C4-2B (cell line): ENCODE measurements at regions not wholly inside any gene's neighbourhood (a gene's known extent, or its start where the extent isn't known, plus 50 kb on each side); places are given as distances from the start of the nearest gene placed in this dataset.

Experiments
- CTCF ChIP-seq: fragments of 450-650 bp; conservative IDR thresholded peaks from 2 replicates; pipeline ENCODE4 v1.5.1; 2017; ENCODE audit warnings: mild to moderate bottlenecking
- ZFX ChIP-seq: fragments of 450-650 bp; IDR thresholded peaks from 2 replicates; pipeline ENCODE4 v1.6.1; 2017

- TF ChIP-seq ZFX (no peak), CTCF (no peak)
Observed at GRCh38 chr4:52250154-52250553, 199.1 kb downstream of the SPATA18 start.
